ENCODE measurements at regions not wholly inside any gene's neighbourhood (a gene's known extent, or its start where the extent isn't known, plus 50 kb on each side); places are given as distances from the start of the nearest gene placed in this dataset.

DNA sequence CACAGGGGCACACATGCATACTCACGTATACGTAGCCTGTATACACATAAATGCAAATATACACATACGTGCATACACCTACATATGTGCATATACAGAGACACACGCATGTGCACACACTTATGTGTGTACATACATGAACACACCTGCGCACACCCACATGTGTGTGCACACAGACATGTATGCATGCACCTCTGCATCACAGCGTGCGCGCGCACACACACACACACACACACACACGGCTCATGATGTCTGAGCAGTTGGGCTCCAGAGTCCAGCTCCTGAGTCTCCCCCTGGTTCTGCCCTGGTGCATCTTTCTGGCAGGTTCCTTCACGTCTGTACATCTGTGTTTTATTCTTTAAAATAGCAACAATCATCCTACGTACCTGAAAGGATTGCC, 600.5 kb downstream of the NPHP4 start:
- TF ChIP-seq, protein P1, sequence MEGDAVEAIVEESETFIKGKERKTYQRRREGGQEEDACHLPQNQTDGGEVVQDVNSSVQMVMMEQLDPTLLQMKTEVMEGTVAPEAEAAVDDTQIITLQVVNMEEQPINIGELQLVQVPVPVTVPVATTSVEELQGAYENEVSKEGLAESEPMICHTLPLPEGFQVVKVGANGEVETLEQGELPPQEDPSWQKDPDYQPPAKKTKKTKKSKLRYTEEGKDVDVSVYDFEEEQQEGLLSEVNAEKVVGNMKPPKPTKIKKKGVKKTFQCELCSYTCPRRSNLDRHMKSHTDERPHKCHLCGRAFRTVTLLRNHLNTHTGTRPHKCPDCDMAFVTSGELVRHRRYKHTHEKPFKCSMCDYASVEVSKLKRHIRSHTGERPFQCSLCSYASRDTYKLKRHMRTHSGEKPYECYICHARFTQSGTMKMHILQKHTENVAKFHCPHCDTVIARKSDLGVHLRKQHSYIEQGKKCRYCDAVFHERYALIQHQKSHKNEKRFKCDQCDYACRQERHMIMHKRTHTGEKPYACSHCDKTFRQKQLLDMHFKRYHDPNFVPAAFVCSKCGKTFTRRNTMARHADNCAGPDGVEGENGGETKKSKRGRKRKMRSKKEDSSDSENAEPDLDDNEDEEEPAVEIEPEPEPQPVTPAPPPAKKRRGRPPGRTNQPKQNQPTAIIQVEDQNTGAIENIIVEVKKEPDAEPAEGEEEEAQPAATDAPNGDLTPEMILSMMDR (IDR thresholded peaks at IDR 0.05), result no peak
- no peak for TF ChIP-seq POLR2AphosphoS5 (IDR thresholded peaks at IDR 0.05)
- TF ChIP-seq POLR2A (IDR thresholded peaks at IDR 0.05), result no peak

Data from breast epithelium (tissue), 3 donors.